Endometrium (tissue), 2 donors: ENCODE measurements at regions not wholly inside any gene's neighbourhood (a gene's known extent, or its start where the extent isn't known, plus 50 kb on each side); places are given as distances from the start of the nearest gene placed in this dataset.
"Not testable (repeated sequence)": the region's sequence is repeated elsewhere in the genome, so short reads cannot be mapped to it uniquely, and the experiment has no call there.

Source experiments
- FAIRE-seq: peaks from 2 replicates; lab custom pipeline; 2012; peaks lifted over from hg19 to GRCh38; lab: Jason Lieb, UNC
- donor health status: control.
- donor health status: control.

DNA sequence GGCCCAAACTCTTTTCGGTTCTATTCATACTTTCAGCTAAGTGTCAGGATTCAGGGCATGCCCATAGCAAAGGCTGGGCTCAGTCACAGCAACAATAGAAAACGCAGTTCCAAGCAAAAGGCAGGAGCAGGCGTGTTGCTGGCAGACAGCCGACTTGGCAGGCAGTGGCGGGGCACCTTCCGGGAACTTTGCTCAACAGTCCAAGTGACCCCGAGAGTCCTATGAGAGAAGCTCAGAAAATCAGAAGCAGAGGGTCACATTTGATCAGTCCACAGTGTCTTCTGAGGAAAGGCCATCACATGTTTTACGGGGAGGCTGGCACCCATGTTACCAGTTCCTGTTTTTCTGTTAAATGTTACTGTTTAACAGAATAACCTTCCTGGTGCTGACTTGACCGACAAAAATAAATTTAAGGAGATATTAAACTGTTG lies 115.0 kb downstream of the DACT1 start:
- FAIRE-seq = no peak

DNA sequence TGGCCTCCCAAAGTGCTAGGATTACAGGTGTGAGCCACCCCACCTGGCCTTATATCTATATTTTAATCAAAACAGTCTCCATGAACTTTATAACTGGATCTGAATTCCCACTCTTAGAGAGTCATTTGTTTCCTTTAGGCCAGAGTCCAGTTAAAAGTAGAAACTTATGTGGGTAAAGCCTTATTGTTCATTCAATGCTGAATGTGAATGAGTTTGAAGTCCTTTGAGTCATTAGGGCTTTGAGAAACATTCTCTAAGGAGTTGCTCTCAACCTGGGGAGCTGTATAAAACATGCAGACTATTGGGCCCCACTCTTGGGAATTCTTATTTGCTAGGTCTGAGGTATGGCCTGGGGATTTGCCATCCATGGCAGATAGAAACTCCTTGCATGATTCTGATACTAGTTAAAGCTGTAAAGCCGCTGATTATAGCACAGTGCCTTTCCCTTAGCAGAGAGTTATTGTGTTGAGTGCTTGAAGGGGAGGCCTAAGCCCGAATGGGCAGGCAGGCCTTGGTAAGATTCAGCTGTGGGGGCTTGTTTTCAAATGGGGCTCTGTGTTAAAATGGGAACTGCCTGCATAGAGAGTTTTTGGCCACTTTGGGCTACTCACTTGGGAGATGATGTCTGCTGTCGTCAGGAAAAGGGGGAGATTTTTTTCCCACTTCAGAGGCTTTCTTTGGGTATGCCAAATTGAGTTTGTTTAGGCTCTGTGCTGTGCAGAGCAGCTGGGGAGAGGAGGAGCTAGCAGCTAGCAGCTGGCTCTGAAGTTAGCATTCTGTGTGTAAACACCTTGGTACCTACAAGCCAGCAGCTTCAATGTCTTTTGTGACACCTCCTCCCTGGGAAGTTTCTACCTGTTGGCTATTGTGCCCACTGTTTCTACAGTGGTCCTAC lies 117.5 kb downstream of the DACT1 start:
- FAIRE-seq = no peak

GRCh38 chr14:58760121-58760520 lies 122.4 kb downstream of the DACT1 start:
- FAIRE-seq = no peak

DNA sequence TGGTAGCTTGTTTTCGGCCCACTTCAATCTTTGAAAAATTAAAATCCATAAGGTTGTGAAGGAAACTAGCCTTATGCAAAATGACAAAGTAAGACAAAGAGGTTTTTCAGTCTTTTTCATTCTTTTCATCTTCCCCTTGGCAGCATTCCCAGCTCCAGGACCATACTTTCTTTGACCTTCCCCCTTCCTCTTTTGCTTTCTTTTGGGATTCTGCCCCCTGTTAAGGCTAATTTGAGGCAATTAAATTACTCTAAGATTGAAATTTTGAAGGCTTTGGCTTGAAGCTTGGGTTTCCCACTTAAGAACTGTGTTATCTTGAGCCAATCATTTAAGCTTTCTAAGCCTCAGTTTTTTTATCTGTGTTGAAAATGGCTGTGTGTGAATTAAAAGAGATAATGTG lies 124.9 kb downstream of the DACT1 start:
- FAIRE-seq = no peak

- FAIRE-seq = no peak
These were observed 125.4 kb downstream of the DACT1 start for GRCh38 chr14:58763210-58763609.

DNA sequence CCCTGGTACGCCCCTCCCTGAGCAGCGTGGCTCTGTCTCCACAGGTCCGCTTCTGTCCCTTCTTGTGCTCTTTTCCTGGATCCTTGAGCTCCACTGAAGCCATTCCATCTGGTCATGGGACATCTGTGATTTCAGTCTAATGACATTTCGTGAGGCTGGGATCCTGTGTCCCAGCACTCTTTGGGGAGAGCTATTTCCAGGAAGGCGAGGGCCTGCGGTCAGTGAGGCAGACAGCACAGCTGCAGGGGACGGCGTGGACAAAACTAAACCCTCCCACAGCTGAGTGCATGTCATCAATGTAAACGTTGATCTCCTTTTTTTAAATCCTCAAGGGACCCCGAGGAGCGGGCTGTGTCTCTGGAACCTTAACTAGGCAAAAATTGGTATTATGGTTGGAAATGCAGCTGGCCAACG lies 127.7 kb downstream of the DACT1 start:
- no peak for FAIRE-seq

DNA sequence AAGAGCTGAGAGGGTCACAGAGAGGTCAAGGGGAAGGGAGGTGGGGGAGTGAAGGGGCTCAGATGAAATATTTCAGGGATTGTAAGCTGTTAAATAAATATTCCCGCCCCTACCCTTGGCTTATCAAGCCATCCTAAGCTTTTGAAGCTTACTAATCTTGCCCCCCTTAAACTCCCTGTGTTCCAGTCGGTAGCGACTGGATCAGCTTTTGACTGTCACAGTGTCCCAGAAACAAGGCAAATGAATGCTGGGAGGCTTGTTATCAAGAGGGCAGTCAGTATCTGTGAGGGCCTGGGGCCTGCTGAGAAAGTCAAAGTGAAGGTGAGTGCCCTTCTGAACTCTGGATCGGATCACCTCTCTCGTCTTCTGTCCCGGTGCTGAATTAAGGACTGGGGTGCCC lies 128.1 kb downstream of the DACT1 start:
- no peak for FAIRE-seq

- no peak for FAIRE-seq
These were observed 131.4 kb downstream of the DACT1 start for GRCh38 chr14:58769011-58769643.

DNA sequence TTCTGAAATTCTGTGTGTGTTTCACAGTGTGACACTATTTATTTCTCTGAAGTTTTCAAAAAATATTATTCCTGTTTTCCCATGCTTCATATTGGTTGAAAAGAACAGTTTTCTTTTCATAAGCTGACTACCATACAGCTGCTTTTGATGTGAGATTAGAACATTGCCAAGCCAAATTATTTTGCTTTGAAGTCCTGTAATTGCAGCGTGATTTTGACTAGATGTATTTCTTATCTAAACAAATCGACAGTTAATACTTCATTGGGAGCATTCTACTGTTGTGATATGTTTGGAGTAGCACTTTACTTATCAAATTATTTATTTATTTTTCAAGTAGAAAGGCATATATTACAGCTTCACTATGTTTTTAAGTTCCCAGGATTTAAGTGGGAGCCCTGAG lies 132.0 kb downstream of the DACT1 start:
- FAIRE-seq = no peak

DNA sequence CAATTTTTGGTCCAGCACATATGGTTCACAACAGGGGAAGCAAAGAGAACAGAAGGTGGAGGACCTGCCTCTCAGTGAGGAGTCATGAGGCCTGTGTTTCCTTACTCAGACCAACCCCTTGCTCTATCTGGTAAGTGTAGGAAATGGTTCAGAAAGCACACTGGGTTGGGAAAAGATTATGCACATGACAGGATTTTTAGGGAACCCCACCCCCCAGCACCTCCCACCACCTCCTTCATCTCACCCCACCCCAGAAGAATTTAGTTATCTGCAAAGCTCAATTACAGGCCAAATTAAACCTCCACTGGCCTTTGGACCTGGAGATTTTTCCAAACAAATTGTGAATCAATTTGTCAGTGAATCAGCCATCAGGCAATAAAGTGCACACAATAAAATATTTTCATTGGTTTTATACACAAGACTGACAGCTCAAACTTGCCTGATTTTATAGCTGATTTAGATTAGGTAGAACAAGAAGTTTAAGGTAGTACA lies 132.8 kb downstream of the DACT1 start:
- FAIRE-seq = no peak

GRCh38 chr14:58771016-58771415 lies 133.3 kb downstream of the DACT1 start:
- FAIRE-seq = no peak

GRCh38 chr14:58772116-58772515 lies 134.4 kb downstream of the DACT1 start:
- FAIRE-seq = no peak

GRCh38 chr14:58772794-58773620 lies 135.2 kb downstream of the DACT1 start:
- FAIRE-seq = no peak

DNA sequence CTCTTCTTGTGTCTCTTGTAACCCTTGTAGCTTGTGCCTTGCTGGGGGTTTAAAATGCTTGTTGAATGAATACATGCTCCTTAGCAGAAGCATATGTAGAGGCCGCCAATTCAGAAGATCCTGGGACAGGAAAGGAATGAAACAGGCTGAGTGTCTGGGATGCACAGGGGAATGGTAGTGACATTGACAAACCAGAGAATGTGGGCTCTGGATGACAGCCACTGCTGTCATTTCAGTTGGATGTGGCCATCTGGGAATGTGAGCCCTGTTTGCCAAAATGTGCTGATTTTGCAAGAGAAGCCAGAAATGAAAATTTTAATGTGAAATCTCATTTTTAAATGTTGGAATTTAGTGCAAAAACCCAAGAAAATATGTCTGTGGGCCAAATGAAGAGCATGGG lies 136.8 kb downstream of the DACT1 start:
- no peak for FAIRE-seq

- FAIRE-seq = not testable (repeated sequence)
These were observed 137.4 kb downstream of the DACT1 start for GRCh38 chr14:58775130-58775529.

GRCh38 chr14:58776516-58776915 lies 138.8 kb downstream of the DACT1 start:
- no peak for FAIRE-seq

- no peak for FAIRE-seq
These were observed 139.8 kb downstream of the DACT1 start for GRCh38 chr14:58777541-58777979.

DNA sequence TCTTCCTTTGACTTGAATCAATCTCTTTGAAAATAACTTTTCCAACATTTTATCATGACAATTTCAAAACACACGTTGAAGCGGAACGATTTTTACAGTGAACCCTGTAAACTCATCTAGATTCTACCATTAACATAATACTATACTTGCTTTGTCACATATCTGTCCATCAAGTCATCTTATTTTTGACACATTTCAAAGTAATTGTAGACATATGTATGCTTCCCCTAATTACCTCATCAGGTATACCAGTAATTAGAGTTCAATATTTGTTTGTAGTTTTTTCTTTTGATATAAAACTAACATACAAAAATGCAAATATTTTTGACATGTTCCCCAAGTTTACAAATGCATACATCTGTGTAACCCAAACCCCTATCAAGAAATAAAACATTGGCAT lies 140.4 kb downstream of the DACT1 start:
- FAIRE-seq = no peak

DNA sequence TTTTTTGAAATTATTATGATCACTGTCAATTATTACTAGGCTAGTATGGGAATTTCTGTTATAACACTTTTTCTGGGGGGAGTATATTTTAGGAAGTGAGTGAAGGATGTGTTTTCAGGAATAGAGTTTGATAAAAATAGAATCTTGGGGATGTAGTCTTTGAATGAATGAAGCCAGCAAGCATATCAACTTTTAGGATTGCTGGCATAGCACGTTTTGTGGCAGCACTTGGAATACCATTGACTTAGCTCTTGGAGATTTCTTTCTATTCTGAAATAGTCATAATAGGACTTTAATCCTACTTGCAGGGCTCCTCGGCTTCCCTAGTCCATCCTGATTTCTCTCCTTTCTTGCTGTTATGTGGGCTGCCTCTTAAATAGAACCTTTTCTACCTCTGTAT lies 141.6 kb downstream of the DACT1 start:
- no peak for FAIRE-seq

- FAIRE-seq = no peak
These were observed 142.4 kb downstream of the DACT1 start for GRCh38 chr14:58780185-58780584.

DNA sequence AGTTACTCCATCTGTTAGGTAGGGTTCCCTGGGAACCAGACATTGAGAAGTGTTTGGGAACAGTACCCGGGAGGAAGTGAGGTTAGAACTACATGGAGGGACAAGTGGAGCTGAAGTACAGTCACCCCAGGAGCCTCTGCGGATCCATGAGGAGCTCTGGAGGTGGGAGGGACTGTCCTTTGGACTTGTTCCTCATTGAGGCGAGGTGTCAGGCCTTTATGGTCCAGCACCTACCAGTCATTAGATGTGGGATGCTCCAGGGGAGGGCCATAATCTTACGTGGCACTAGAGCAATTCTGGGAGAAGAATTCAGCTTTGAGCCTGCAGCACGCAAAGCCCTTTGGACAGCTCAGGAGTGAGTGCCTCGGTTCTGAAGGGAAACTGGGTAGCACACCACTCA lies 142.8 kb downstream of the DACT1 start:
- no peak for FAIRE-seq

DNA sequence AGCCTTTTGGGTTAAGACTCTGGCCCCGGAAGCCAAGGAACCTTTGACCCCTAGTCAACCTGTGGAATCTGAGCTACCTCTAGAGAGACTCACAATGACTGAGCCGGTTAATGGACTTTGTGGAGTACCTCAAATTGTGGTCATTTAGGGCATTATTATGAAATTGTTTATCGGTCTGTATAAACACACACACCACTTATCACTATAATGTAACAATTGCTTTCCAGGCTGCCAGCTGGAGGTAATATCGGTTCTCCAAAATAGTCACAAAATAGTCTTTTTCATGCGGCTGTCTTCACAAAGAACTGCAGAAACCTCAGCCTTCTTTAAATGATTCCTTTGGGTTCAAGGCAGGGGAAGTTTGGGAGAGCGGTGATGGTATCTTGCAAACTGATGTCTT lies 144.2 kb downstream of the DACT1 start:
- FAIRE-seq = no peak
